H1 (cell line): ENCODE measurements at regions not wholly inside any gene's neighbourhood (a gene's known extent, or its start where the extent isn't known, plus 50 kb on each side); places are given as distances from the start of the nearest gene placed in this dataset.

ENCODE experiments used
- CTCF ChIA-PET: fragments of 300-600 bp; sonication (Branson Sonifier 250); formaldehyde crosslinking; loops from one replicate; lab custom pipeline; 2021; ENCODE audit not compliant: partially characterized antibody; lab: Charles Lee
- POLR2A ChIA-PET: fragments of 300-600 bp; sonication (Branson Sonifier 250); formaldehyde crosslinking; loops from one replicate; lab custom pipeline; 2021; ENCODE audit warnings: inconsistent platforms; ENCODE audit not compliant: partially characterized antibody; lab: Charles Lee
- DNase-seq, 2 experiments: peaks; one replicate each; pipeline versions ENCODE4 v3.0.0 to v3.0.0-alpha.2; 2010 to 2022; ENCODE audit warnings: low spot score in 2 of 2, low read depth in 1 of 2, mixed read lengths in 1 of 2
- FAIRE-seq: peaks from 2 replicates; lab custom pipeline; 2011; peaks lifted over from hg19 to GRCh38; lab: Jason Lieb, UNC
- H2AFZ ChIP-seq: 2 replicates; pipeline ENCODE4 v1.8.1; 2012; ENCODE audit warnings: low read length, inconsistent platforms
- H2AK5ac ChIP-seq: 2 replicates; pipeline ENCODE4 v1.6.1; 2013; ENCODE audit warnings: low read depth, low read length
- H2BK120ac ChIP-seq: replicated peaks from 2 replicates; pipeline ENCODE3; 2013; ENCODE audit warnings: low read depth, low read length, inconsistent platforms
- H2BK12ac ChIP-seq: 2 replicates; pipeline ENCODE4 v1.6.1; 2013; ENCODE audit warnings: low read depth, low read length
- H2BK15ac ChIP-seq: 2 replicates; pipeline ENCODE4 v1.6.1; 2013; ENCODE audit warnings: low read length
- H2BK20ac ChIP-seq: 2 replicates; pipeline ENCODE4 v1.6.1; 2013; ENCODE audit warnings: low read length
- H2BK5ac ChIP-seq: 2 replicates; pipeline ENCODE4 v1.6.1; 2013; ENCODE audit warnings: low read depth, low read length
- H3K14ac ChIP-seq: 2 replicates; pipeline ENCODE4 v1.6.1; 2013; ENCODE audit warnings: inconsistent platforms; ENCODE audit not compliant: insufficient read length
- H3K18ac ChIP-seq: 2 replicates; pipeline ENCODE4 v1.6.1; 2013; ENCODE audit warnings: low read length; ENCODE audit errors: extremely low read depth
- H3K23ac ChIP-seq: 2 replicates; pipeline ENCODE4 v1.6.1; 2013; ENCODE audit warnings: inconsistent platforms; ENCODE audit not compliant: insufficient read length
- H3K23me2 ChIP-seq: 2 replicates; pipeline ENCODE4 v1.6.1; 2013; ENCODE audit warnings: low read depth, low read length
- H3K27ac ChIP-seq: 2 replicates; pipeline ENCODE4 v1.6.1; 2011; ENCODE audit warnings: low read depth, low read length, inconsistent platforms
- H3K27me3 ChIP-seq, 4 experiments: replicated peaks in 1 of 4; 1 replicate in 1 of 4; 2 replicates in 3 of 4; pipeline versions ENCODE4 v1.6.1 to v1.8.1; 2011 to 2013; ENCODE audit warnings: low read length in 3 of 4, mild to moderate bottlenecking in 3 of 4, inconsistent platforms in 2 of 4, mixed read lengths in 2 of 4, moderate library complexity in 1 of 4; ENCODE audit not compliant: control insufficient read depth in 3 of 4, insufficient read depth in 3 of 4; ENCODE audit errors: extremely low read depth in 1 of 4
- H3K36me3 ChIP-seq, 4 experiments: 2 replicates each; pipeline versions ENCODE4 v1.6.1 to v1.8.1; 2011 to 2013; ENCODE audit warnings: mild to moderate bottlenecking in 4 of 4, low read length in 3 of 4, moderate library complexity in 2 of 4, control low read depth in 1 of 4, inconsistent platforms in 1 of 4; ENCODE audit not compliant: insufficient read depth in 4 of 4, control insufficient read depth in 2 of 4
- H3K4ac ChIP-seq: replicated peaks from 2 replicates; pipeline ENCODE3; 2013; ENCODE audit warnings: low read length, low read depth, mixed read lengths, inconsistent platforms; ENCODE audit not compliant: insufficient read length
- H3K4me1 ChIP-seq, 4 experiments: replicated peaks in 1 of 4; 1 replicate in 1 of 4; 2 replicates in 3 of 4; pipeline versions ENCODE4 v1.6.1 to v1.8.1; 2011 to 2013; ENCODE audit warnings: low read length in 3 of 4, inconsistent platforms in 2 of 4, mixed read lengths in 1 of 4; ENCODE audit not compliant: insufficient read depth in 4 of 4, control insufficient read depth in 3 of 4
- H3K4me2 ChIP-seq, 2 experiments: 2 replicates each; pipeline versions ENCODE4 v1.6.1 to v1.8.1; 2011 to 2013; ENCODE audit warnings: low read depth in 2 of 2, low read length in 2 of 2, control low read depth in 1 of 2, inconsistent platforms in 1 of 2, mild to moderate bottlenecking in 1 of 2; ENCODE audit not compliant: insufficient read depth in 1 of 2
- H3K4me3 ChIP-seq, 4 experiments: fragments of 200-600, 300-600 bp in 1 of 4; sonication (generic), shearing (Covaris generic), sonication (Bioruptor Twin) in 1 of 4; 2 replicates each; pipeline versions ENCODE4 v1.5.1 to v1.8.1; 2011 to 2016; ENCODE audit warnings: low read length in 4 of 4, low read depth in 3 of 4, control low read depth in 2 of 4, inconsistent platforms in 2 of 4, mild to moderate bottlenecking in 2 of 4, mixed read lengths in 1 of 4, moderate library complexity in 1 of 4; ENCODE audit not compliant: insufficient read depth in 2 of 4; ENCODE audit errors: extremely low read depth in 1 of 4
- H3K56ac ChIP-seq: replicated peaks from 2 replicates; pipeline ENCODE3; 2013; ENCODE audit warnings: low read depth, mild to moderate bottlenecking, mixed read lengths, low read length, inconsistent platforms; ENCODE audit not compliant: insufficient read length
- H3K79me1 ChIP-seq: 2 replicates; pipeline ENCODE4 v1.6.1; 2013; ENCODE audit warnings: low read depth, low read length, control low read depth
- H3K79me2 ChIP-seq, 2 experiments: 2 replicates each; pipeline versions ENCODE4 v1.6.1 to v1.8.1; 2012 to 2013; ENCODE audit warnings: low read length in 2 of 2, mild to moderate bottlenecking in 2 of 2, inconsistent platforms in 1 of 2; ENCODE audit not compliant: insufficient read depth in 2 of 2, control insufficient read depth in 1 of 2
- H3K9ac ChIP-seq, 4 experiments: replicated peaks in 1 of 4; 1 replicate in 1 of 4; 2 replicates in 3 of 4; pipeline versions ENCODE4 v1.6.1 to v1.8.1; 2011 to 2013; ENCODE audit warnings: low read depth in 3 of 4, low read length in 3 of 4, control low read depth in 2 of 4, mild to moderate bottlenecking in 2 of 4, moderate library complexity in 2 of 4, inconsistent platforms in 1 of 4; ENCODE audit errors: extremely low read depth in 1 of 4
- H3K9me3 ChIP-seq, 2 experiments: 2 replicates each; pipeline versions ENCODE4 v1.6.1 to v1.8.1; 2012 to 2013; ENCODE audit warnings: mild to moderate bottlenecking in 2 of 2, moderate library complexity in 2 of 2, control low read depth in 1 of 2, inconsistent platforms in 1 of 2, low read depth in 1 of 2, low read length in 1 of 2, mixed read lengths in 1 of 2; ENCODE audit not compliant: insufficient read depth in 2 of 2
- H4K20me1 ChIP-seq, 2 experiments: replicated peaks in 1 of 2; 2 replicates each; pipeline versions ENCODE3 to v1.8.1; 2011 to 2013; ENCODE audit warnings: inconsistent platforms in 2 of 2, low read length in 2 of 2, mild to moderate bottlenecking in 1 of 2; ENCODE audit not compliant: insufficient read depth in 2 of 2, control insufficient read depth in 1 of 2
- H4K5ac ChIP-seq: 2 replicates; pipeline ENCODE4 v1.6.1; 2013; ENCODE audit warnings: low read length, low read depth, mixed read lengths, inconsistent platforms; ENCODE audit not compliant: insufficient read length
- H4K8ac ChIP-seq: 2 replicates; pipeline ENCODE4 v1.8.0; 2013; ENCODE audit warnings: mild to moderate bottlenecking, moderate library complexity, low read length, inconsistent platforms; ENCODE audit not compliant: insufficient read depth; ENCODE audit errors: extremely low read depth
- H4K91ac ChIP-seq: replicated peaks from 2 replicates; pipeline ENCODE3; 2013; ENCODE audit warnings: low read length, mixed read lengths, inconsistent platforms; ENCODE audit not compliant: insufficient read length
- ATF3 ChIP-seq: IDR thresholded peaks from 2 replicates; pipeline ENCODE4 v1.6.1; 2011; ENCODE audit warnings: low read depth, mild to moderate bottlenecking, low read length; ENCODE audit not compliant: insufficient read depth
- USF2 ChIP-seq: IDR thresholded peaks from 2 replicates; pipeline ENCODE4 v1.6.1; 2011; ENCODE audit warnings: low read length, improper control_type of control experiment
- WGBS, 2 experiments: shearing (Covaris generic) in 1 of 2; methylation state at CpG; one replicate each; pipeline versions ENCODE4 v1.1.6 to v1.1.7; 2013 to 2015; ENCODE audit warnings: low lambda C conversion rate in 2 of 2, mixed read lengths in 2 of 2, inconsistent platforms in 1 of 2, low coverage in 1 of 2, missing lambda C conversion rate in 1 of 2; ENCODE audit not compliant: insufficient replicate concordance in 2 of 2, insufficient coverage in 1 of 2, insufficient read length in 1 of 2; ENCODE audit errors: extremely low coverage in 1 of 2, missing lambda C conversion rate in 1 of 2; 5-methylcytosine and 5-hydroxymethylcytosine counted together

- H3K79me1 ChIP-seq: no peaks in the 10 kb centered on the region; the same call in 1 of the 2 replicates
- no peak overlapping the region for H4K8ac ChIP-seq
- H3K36me3 ChIP-seq: no peaks in the 10 kb centered on the region
- no peak overlapping the region for H3K4ac ChIP-seq
- H3K27ac ChIP-seq: no peak overlapping the region
- 91% methylated on average over 6 of the region's 6 CpGs; no CpG with 5 or more reads in 1 of the 2 experiments for WGBS, 2 experiments
- no peak for FAIRE-seq
- H4K20me1 ChIP-seq: peaks cover 0 to 3% of the 10 kb centered on the region in 2 experiments
- H3K56ac ChIP-seq: no peak overlapping the region
- H4K91ac ChIP-seq: no peak overlapping the region
- ChIA-PET CTCF (interaction anchor here (0.7 to 7.0 kb wide), 4 partner anchors 12 to 243 kb away, joined by 3 to 54 read pairs (median 4); no protein-coding TSS in a partner anchor), POLR2A (no interaction called here)
- H2BK20ac ChIP-seq: no peak overlapping the region
- H4K5ac ChIP-seq: no peak overlapping the region
- H3K23me2 ChIP-seq: no peaks in the 10 kb centered on the region
- H3K9me3 ChIP-seq: no peaks in the 10 kb centered on the region
- H2BK12ac ChIP-seq: no peak overlapping the region
- H3K18ac ChIP-seq: no peak overlapping the region
- H3K23ac ChIP-seq: no peak overlapping the region
- DNase-seq: no peak
- no peaks in the 10 kb centered on the region for H3K27me3 ChIP-seq
- H2AFZ ChIP-seq: no peak overlapping the region
- H3K14ac ChIP-seq: no peak overlapping the region
- H3K4me2 ChIP-seq: no peak overlapping the region
- no peak overlapping the region for H2BK120ac ChIP-seq
- no peak overlapping the region for H2BK5ac ChIP-seq
- H3K9ac ChIP-seq: no peak overlapping the region
- H2AK5ac ChIP-seq: no peak overlapping the region
- no peak overlapping the region for H2BK15ac ChIP-seq
- H3K79me2 ChIP-seq: no peaks in the 10 kb centered on the region
- peaks cover 0 to 3% (median under 1%) of the 10 kb centered on the region in 4 experiments; a peak in 2 of 7 replicates for H3K4me1 ChIP-seq
- H3K4me3 ChIP-seq: no peak overlapping the region
- TF ChIP-seq ATF3: no peak
- TF ChIP-seq USF2: no peak
These were observed 105.1 kb downstream of the UQCRFS1 start for GRCh38 chr19:29107831-29108230.
